HFFc6 (cell line): ENCODE measurements at regions not wholly inside any gene's neighbourhood (a gene's known extent, or its start where the extent isn't known, plus 50 kb on each side); places are given as distances from the start of the nearest gene placed in this dataset.

ENCODE experiments used
- DNase-seq: peaks from one replicate; pipeline ENCODE4 v3.0.0-alpha.2; 2018
- H3K27ac Mint-ChIP-seq: 2 replicates; pipeline ENCODE4 v1.8.0; 2020; ENCODE audit warnings: mild to moderate bottlenecking, mixed read lengths
- H3K27me3 Mint-ChIP-seq: 2 replicates; pipeline ENCODE4 v1.8.0; 2021; ENCODE audit warnings: mild to moderate bottlenecking, moderate library complexity, mixed read lengths; ENCODE audit not compliant: insufficient read depth
- H3K36me3 Mint-ChIP-seq: 2 replicates; pipeline ENCODE4 v1.8.0; 2021; ENCODE audit warnings: low read depth, mixed read lengths
- H3K4me1 Mint-ChIP-seq: 2 replicates; pipeline ENCODE4 v1.8.0; 2020; ENCODE audit warnings: low read depth, mixed read lengths
- H3K4me3 Mint-ChIP-seq: 2 replicates; pipeline ENCODE4 v1.8.0; 2020; ENCODE audit warnings: mild to moderate bottlenecking, moderate library complexity, mixed read lengths
- H3K9me3 Mint-ChIP-seq: 2 replicates; pipeline ENCODE4 v1.8.0; 2020; ENCODE audit warnings: mild to moderate bottlenecking, mixed read lengths
- TF ChIP-seq, protein P1 (sequence below): fragments of 200-600 bp; sonication (generic); IDR thresholded peaks from 2 replicates; pipeline ENCODE4 v1.5.0; 2021; ENCODE audit warnings: antibody characterized with exemption, mild to moderate bottlenecking

DNA sequence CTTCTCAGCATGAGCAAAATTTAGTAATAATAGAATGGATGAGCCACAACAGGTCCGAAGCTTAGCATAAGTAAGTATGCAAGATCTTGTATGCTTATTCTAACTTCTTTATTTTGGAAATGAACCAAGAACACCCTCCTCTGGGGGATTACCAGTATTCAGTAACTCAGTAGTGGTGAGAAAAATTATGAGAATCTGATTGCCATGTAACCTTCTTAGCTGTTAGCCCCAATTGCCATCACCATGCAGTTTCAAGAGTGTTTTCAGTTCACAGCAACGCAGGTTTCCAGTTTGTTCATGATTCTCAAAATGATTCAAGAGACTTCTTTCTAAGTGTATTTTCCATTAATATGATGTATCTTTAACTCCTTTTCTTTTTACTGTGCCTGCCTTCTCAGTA is 1507.6 kb upstream of the SEL1L start:
- Mint-ChIP-seq H3K36me3 (peaks cover 6% of the 10 kb centered on the region; the same call in 1 of the 2 replicates), H3K4me1 (no peaks in the 10 kb centered on the region), H3K9me3 (peaks cover 46% of the 10 kb centered on the region), H3K27me3 (no peaks in the 10 kb centered on the region), H3K27ac (no peak overlapping the region), H3K4me3 (no peak overlapping the region)
- no peak for DNase-seq
- TF ChIP-seq, protein P1, sequence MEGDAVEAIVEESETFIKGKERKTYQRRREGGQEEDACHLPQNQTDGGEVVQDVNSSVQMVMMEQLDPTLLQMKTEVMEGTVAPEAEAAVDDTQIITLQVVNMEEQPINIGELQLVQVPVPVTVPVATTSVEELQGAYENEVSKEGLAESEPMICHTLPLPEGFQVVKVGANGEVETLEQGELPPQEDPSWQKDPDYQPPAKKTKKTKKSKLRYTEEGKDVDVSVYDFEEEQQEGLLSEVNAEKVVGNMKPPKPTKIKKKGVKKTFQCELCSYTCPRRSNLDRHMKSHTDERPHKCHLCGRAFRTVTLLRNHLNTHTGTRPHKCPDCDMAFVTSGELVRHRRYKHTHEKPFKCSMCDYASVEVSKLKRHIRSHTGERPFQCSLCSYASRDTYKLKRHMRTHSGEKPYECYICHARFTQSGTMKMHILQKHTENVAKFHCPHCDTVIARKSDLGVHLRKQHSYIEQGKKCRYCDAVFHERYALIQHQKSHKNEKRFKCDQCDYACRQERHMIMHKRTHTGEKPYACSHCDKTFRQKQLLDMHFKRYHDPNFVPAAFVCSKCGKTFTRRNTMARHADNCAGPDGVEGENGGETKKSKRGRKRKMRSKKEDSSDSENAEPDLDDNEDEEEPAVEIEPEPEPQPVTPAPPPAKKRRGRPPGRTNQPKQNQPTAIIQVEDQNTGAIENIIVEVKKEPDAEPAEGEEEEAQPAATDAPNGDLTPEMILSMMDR, result no peak

- H3K4me1 Mint-ChIP-seq, result no peaks in the 10 kb centered on the region
- TF ChIP-seq, protein P1, result no peak
- peaks cover 6% of the 10 kb centered on the region; the same call in 1 of the 2 replicates for H3K36me3 Mint-ChIP-seq
- peaks cover 38% of the 10 kb centered on the region for H3K9me3 Mint-ChIP-seq
- H3K27ac Mint-ChIP-seq, result no peak overlapping the region
- H3K27me3 Mint-ChIP-seq, result no peaks in the 10 kb centered on the region
- DNase-seq, result no peak
- no peak overlapping the region for H3K4me3 Mint-ChIP-seq
Measured at GRCh38 chr14:83042858-83043257, 1509.2 kb upstream of the SEL1L start.

- TF ChIP-seq, protein P1, result no peak
- Mint-ChIP-seq H3K4me3 (no peak overlapping the region), H3K4me1 (no peaks in the 10 kb centered on the region), H3K9me3 (peaks cover 34% of the 10 kb centered on the region), H3K36me3 (peaks cover 6% of the 10 kb centered on the region; the same call in 1 of the 2 replicates), H3K27me3 (no peaks in the 10 kb centered on the region), H3K27ac (no peak overlapping the region)
- no peak for DNase-seq
Measured at GRCh38 chr14:83044001-83044400, 1510.3 kb upstream of the SEL1L start.

DNA sequence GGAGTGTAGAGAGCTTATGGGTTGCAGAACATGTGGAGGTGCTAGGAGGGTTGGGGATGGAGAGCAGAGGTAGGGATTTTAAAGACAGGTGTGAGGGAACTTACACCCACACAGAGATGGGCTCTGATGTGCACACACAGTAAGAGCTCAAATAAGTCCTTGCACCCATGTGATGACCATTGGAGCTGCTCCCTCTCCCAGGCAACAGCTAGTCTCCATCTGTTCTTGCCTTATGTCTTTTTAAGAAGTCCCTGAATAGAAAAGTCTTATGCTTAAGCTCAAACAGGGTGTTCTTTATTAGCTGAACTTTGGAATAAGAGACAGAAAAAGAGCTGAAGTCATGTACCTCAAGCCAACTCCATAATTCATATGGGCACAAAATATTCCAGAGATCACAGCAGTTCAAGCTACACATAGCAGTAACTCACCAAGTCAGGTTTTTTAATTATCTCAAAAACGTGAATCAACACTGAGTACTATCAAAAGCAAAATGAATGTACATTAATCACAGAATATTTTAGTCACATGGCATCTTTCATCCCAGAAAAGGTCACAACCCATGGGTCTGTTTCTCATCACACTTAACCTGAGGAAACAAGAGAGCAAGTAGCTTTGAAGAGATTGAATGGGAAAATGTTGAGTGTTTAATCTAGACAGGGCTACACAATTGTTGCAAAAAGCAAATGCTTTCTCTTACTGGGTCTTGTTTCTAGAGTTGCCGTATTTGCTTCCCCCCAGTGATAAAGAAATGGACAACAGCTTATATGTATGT is 1513.6 kb upstream of the SEL1L start:
- Mint-ChIP-seq H3K36me3 (peaks cover under 1% of the 10 kb centered on the region; the same call in 1 of the 2 replicates), H3K9me3 (peaks cover 45% of the 10 kb centered on the region), H3K27me3 (no peaks in the 10 kb centered on the region), H3K27ac (no peak overlapping the region), H3K4me1 (no peaks in the 10 kb centered on the region), H3K4me3 (no peak overlapping the region)
- DNase-seq, result no peak
- TF ChIP-seq, protein P1, result no peak

DNA sequence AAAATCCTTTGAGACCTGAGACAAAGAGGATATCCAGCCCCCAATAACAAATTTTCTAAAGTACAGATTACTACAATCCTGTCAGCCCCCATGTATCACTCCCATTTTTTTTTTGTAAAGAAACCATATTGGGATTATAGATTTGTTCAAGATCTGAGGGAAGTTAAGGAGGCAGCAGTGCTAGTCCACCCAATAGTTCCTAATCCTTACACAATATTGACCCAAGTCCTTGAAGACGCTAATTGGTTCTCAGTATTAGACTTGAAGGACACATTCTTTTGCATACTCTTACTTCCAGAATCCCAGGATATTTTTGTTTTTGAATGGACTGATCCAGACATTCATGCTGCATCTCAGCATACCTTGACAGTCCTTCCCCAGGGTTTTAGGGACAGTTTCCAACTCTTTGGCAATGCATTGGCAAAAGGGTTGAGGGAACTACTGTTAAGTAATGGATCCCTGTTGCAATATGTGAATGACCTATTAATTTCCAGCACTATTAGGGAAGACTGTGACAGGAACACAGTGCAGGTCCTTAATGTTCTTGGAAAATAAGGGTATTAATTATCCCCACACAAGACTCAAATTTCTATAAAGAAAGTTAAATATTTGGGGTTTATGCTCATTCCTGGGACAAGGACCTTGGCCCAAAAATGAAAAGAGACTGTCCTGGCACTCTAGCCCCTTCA is 1519.5 kb upstream of the SEL1L start:
- TF ChIP-seq, protein P1, result no peak
- no peak for DNase-seq
- H3K27ac Mint-ChIP-seq, result no peak overlapping the region
- peaks cover 60% of the 10 kb centered on the region for H3K9me3 Mint-ChIP-seq
- no peaks in the 10 kb centered on the region for H3K36me3 Mint-ChIP-seq
- H3K4me1 Mint-ChIP-seq, result no peaks in the 10 kb centered on the region
- H3K27me3 Mint-ChIP-seq, result no peaks in the 10 kb centered on the region
- H3K4me3 Mint-ChIP-seq, result no peak overlapping the region
